K562 (cell line): ENCODE measurements at regions not wholly inside any gene's neighbourhood (a gene's known extent, or its start where the extent isn't known, plus 50 kb on each side); places are given as distances from the start of the nearest gene placed in this dataset.

Experiments used
- CHAMP1 ChIP-seq: fragments of 450-650 bp; IDR thresholded peaks from 2 replicates; pipeline ENCODE4 v1.6.1; 2016; ENCODE audit warnings: mild to moderate bottlenecking
- HMG20B ChIP-seq: fragments of 250-450 bp; sonication (Bioruptor Pico); IDR thresholded peaks from 2 replicates; pipeline ENCODE4 v1.5.0; 2021; ENCODE audit warnings: mild to moderate bottlenecking
- THRB ChIP-seq: fragments of 450-650 bp; formaldehyde crosslinking; conservative IDR thresholded peaks from 2 replicates; pipeline ENCODE4 v1.4.0; 2022; ENCODE audit warnings: mild to moderate bottlenecking, missing genetic modification characterization
- VEZF1 ChIP-seq: fragments of 200-800 bp; sonication (Bioruptor generic); IDR thresholded peaks from 2 replicates; pipeline ENCODE4 v1.6.1; 2017; ENCODE audit warnings: missing genetic modification characterization, missing compliant biosample characterization
- ZNF280B ChIP-seq: fragments of 250-450 bp; sonication (Bioruptor Pico); IDR thresholded peaks from 2 replicates; pipeline ENCODE4 v1.5.1; 2021; ENCODE audit warnings: mild to moderate bottlenecking

- no peak for TF ChIP-seq CHAMP1
- TF ChIP-seq THRB: no peak
- TF ChIP-seq ZNF280B (CRISPR knock-in tag): no peak
- TF ChIP-seq HMG20B: no peak
- no peak for TF ChIP-seq VEZF1 (CRISPR knock-in tag)
These were observed 158.0 kb upstream of the SOX1 start (continued) for GRCh38 chr13:111908981-111909380.
